Left lobe of liver (tissue), 2 donors: ENCODE measurements at regions not wholly inside any gene's neighbourhood (a gene's known extent, or its start where the extent isn't known, plus 50 kb on each side); places are given as distances from the start of the nearest gene placed in this dataset.
A peak's percentile ranks its signal among the peaks of the same experiment; 100 is the strongest.
"Not testable (repeated sequence)": the region's sequence is repeated elsewhere in the genome, so short reads cannot be mapped to it uniquely, and the experiment has no call there.

Experiments used
- ATAC-seq: fragments of 200-7000 bp; cut with Tn5 transposase; one replicate; pipeline ENCODE4 v1.9.1; 2020; ENCODE audit warnings: mild to moderate bottlenecking, moderate library complexity
- DNase-seq: peaks from one replicate; pipeline ENCODE4 v3.0.0-alpha.2; 2020; ENCODE audit warnings: low spot score
- donor health status: DM: no; HTN: no; CAD: no; lungs with moderate emphysema.
- donor health status: DM: no; HTN: yes; CAD: no.

DNA sequence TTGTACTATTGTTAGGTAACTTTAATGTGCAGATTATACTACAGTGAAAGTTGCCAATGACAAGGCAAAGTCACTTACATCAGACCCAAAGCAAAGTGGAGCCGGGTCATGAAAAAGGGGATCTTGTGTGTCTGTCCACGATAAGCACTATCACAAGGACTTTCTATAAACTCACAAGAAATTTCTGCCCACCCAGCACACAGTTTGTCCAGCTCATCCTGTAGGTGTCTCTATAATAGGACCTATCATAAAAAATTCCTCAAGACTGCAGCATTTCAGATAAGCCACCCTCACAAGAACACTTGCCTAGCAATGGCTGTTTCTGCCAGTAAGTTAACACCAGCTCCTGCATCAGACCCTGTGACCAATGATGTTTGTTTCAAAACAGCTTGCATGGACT is 335.9 kb downstream of the OR4F29 start:
- ATAC-seq, DNase-seq: not testable (repeated sequence)

DNA sequence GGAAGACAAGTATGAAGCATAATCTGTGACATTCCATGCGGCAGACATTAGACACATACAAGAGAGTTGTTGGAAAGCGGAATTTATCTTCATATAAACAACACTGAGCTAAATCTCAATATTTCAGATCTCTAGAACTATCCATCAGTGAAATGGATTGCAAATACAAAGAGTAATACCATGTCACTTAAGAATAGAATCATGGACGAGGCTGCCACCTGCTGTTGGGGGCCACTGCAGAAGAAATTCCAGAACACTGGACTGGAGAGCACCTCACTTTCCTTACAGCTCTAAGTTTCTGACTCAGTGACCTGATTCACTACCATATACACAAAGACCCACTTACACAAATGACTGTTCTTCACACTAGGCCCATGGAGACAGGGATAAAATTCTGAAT is 346.7 kb downstream of the OR4F29 start:
- DNase-seq, ATAC-seq: not testable (repeated sequence)

DNA sequence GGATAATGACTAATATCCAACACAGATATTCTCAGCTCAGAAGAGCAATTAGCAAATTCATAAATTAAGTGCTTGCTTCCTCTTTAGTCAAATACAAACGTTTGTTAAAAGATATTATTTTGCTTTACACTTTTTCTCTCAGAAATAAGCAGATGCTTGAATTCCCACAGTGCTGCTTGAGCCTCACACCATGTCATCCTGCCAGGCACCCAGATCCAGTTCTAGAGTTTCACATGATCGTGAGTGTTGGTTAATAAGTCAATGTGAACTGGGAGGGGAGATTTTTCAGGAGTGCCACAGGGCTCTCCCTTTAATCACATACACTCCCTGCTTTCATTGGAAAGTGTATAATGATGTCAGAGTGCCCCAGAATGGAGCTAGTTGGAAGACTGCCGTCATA is 352.0 kb downstream of the OR4F29 start:
- ATAC-seq, DNase-seq: not testable (repeated sequence)

DNA sequence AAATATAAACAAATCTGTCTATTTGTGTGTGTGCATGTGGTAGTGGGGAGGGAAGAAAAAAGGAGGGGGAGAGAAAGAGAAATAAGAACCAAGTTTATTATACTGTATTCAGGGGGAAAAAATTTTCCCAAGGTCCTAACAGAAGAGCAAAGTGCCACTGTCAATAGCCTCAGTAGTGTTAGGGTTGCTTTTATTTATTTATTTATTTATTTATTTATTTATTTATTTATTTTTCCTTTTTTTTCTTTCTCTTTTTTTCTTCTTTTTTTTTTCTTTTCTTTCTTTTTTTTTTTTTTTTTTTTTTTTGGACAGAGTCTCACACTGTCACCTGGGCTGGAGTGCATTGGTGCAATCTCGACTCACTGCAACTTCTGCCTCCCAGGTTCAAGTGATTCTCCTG is 352.7 kb downstream of the OR4F29 start:
- ATAC-seq, DNase-seq: not testable (repeated sequence)

DNA sequence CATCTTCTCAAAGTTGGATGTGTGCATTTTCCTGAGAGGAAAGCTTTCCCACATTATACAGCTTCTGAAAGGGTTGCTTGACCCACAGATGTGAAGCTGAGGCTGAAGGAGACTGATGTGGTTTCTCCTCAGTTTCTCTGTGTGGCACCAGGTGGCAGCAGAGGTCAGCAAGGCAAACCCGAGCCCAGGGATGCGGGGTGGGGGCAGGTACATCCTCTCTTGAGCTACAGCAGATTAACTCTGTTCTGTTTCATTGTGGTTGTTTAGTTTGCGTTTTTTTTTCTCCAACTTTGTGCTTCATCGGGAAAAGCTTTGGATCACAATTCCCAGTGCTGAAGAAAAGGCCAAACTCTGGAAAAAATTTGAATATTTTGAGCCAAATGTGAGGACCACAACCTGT is 360.2 kb downstream of the OR4F29 start:
- ATAC-seq, DNase-seq: not testable (repeated sequence)

DNA sequence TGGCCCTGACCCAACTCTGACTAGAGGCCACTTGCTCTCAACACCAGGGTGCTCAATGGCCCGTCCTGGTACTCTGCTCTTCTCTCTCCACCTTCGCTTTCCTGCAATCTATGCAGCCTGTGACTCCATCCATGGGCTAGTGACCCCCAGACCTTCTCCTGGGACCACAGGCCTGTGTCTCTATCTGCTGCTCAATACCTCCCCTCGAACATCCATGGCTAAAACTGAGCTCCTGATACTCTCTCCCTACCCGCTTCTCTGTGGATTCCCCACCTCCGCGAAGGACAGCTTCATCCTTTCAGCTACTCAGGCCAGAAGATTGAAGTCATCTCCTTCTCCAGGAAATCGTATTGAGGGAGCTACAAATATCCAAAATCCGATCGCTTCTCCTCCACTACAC is 363.4 kb downstream of the OR4F29 start:
- not testable (repeated sequence) for DNase-seq, ATAC-seq

DNA sequence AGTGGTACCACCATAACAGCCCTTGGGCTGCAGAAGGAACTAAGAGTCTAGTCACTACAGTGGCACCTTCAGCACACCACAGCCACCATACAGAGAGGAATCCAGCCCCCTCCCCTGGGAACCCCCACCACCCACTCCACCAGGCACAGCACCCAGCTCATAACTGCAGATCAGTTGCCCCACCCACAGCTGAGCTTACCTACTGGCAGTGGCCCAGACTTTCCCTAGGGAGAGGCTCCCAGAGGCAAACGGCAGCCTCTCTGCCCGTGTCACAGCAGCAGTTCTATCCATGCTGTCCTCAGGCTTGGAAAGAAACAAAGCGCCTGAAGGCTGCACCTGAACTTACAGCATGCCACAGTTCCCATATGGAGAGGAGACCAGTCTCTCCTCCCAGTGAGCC is 372.3 kb downstream of the OR4F29 start:
- not testable (repeated sequence) for ATAC-seq

DNA sequence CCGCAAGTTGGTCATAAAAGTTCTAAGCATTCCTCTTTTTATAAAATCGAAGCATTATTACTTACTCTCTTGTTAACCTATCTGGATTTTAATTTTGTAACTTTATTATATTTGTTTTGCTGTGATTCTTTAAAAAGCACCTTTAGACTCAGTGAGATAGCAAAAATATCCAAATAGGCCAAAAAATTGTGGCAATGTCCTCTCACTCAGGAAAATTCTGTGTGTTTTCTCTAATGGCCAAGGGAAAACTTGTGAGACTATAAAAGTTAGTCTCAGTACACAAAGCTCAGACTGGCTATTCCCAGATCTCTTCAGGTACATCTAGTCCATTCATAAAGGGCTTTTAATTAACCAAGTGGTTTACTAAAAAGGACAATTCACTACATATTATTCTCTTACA is 386.4 kb downstream of the OR4F29 start, which contains the start of gene OR4F5:
TSS of gene OR4F5 (plus strand) at position 301 of the 400 bp plus-strand sequence.
- not testable (repeated sequence) for ATAC-seq, DNase-seq

More for the DNA sequence above, 372.3 kb downstream of the OR4F29 start:
- DNase-seq = not testable (repeated sequence)

DNA sequence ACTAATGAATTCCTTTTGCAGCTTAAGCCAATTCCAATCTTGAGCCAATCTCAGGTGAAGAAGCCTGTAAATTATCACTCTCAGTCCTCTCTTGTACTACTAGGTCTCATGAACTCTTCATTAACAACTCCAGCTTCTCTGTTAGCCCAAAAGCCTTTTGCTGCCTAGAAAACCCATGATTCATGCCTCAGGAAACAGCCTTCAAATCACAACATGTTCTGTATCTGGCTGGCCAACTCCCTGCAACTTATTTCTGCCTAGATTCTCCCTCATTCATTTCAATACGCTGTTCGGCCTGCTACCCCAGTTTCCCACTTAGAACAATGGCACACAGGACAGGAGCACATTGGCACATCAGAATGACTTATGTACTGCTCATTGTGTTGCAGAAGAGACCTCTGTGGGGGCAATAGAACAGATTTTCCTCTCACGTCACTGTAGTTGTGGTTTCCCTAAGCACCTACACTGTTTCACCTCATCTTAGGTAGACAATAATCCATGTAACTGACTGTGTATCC is 395.4 kb downstream of the OR4F29 start:
- ATAC-seq, DNase-seq: not testable (repeated sequence)

DNA sequence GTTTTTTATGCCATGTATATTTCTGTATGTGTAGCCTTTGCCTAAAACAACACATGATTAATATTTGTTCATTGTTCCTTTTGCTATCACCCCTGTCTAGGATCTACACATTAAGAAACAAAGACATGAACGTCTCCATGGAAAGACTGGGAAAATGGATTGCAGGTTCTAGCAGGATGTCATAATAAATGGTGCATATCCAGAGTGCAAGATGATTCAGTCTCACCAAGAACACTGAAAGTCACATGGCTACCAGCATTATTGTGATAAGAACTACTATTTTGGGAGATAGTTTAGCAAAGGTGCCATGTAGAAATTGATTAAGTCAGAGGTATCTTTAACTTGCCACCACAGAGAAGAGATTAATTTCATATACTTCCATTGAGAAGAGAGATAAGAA is 398.3 kb downstream of the OR4F29 start:
- ATAC-seq, DNase-seq: not testable (repeated sequence)

DNA sequence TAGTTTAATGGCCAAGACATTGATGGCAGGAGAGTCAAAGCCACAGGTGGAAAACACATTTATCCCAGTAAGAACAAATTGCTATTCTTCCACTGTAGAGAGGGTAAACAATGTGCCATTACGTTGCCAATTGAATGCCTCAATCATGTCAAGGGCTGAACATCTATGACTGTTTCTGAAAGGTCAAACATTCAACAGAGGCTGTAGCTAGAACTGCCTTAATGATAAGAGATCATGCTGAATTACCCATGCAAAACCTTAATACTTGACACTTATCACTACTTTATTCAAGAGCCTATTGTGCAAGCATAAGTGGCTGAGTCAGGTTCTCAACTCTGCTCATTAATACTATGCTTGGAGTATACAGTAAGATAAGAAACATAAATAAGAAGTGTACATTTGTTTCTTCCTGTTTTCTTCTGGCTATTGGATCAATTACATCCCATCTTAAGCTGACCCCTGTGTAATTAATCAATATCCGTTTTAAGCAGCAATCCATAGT is 409.5 kb downstream of the OR4F29 start:
- not testable (repeated sequence) for ATAC-seq, DNase-seq

DNA sequence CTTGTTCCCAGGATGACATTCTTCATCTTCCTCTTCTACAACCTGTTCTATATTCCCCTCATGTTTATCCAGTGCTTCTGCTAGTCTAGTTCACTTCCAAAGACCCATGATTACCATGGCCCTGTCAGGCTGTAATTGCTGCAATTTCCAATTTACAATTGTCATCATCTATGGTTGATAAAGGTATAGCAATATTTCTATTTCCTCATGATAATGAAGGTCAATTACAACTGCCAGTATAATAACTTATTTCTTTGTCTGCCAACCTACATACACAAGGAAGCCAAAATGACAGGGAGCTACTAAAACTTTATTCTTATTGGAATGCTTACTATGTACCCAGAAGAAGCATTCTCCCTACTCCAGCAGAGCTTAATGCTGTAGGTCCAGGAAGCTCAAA is 410.3 kb downstream of the OR4F29 start:
- ATAC-seq, DNase-seq: not testable (repeated sequence)

DNA sequence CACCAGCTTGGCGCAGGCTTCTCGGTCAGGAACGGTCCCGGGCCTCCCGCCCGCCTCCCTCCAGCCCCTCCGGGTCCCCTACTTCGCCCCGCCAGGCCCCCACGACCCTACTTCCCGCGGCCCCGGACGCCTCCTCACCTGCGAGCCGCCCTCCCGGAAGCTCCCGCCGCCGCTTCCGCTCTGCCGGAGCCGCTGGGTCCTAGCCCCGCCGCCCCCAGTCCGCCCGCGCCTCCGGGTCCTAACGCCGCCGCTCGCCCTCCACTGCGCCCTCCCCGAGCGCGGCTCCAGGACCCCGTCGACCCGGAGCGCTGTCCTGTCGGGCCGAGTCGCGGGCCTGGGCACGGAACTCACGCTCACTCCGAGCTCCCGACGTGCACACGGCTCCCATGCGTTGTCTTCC is 422.3 kb downstream of the OR4F29 start:
- DNase-seq, ATAC-seq: not testable (repeated sequence)

DNA sequence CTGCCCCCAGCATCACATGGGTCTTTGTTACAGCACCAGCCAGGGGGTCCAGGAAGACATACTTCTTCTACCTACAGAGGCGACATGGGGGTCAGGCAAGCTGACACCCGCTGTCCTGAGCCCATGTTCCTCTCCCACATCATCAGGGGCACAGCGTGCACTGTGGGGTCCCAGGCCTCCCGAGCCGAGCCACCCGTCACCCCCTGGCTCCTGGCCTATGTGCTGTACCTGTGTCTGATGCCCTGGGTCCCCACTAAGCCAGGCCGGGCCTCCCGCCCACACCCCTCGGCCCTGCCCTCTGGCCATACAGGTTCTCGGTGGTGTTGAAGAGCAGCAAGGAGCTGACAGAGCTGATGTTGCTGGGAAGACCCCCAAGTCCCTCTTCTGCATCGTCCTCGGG is 434.2 kb downstream of the OR4F29 start:
- ATAC-seq = not testable (repeated sequence)
- DNase-seq = peak; percentile 45

DNA sequence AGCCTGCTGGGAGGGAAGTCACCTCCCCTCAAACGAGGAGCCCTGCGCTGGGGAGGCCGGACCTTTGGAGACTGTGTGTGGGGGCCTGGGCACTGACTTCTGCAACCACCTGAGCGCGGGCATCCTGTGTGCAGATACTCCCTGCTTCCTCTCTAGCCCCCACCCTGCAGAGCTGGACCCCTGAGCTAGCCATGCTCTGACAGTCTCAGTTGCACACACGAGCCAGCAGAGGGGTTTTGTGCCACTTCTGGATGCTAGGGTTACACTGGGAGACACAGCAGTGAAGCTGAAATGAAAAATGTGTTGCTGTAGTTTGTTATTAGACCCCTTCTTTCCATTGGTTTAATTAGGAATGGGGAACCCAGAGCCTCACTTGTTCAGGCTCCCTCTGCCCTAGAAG is 435.5 kb downstream of the OR4F29 start:
- ATAC-seq = not testable (repeated sequence)
- peak; percentile 26 for DNase-seq

DNA sequence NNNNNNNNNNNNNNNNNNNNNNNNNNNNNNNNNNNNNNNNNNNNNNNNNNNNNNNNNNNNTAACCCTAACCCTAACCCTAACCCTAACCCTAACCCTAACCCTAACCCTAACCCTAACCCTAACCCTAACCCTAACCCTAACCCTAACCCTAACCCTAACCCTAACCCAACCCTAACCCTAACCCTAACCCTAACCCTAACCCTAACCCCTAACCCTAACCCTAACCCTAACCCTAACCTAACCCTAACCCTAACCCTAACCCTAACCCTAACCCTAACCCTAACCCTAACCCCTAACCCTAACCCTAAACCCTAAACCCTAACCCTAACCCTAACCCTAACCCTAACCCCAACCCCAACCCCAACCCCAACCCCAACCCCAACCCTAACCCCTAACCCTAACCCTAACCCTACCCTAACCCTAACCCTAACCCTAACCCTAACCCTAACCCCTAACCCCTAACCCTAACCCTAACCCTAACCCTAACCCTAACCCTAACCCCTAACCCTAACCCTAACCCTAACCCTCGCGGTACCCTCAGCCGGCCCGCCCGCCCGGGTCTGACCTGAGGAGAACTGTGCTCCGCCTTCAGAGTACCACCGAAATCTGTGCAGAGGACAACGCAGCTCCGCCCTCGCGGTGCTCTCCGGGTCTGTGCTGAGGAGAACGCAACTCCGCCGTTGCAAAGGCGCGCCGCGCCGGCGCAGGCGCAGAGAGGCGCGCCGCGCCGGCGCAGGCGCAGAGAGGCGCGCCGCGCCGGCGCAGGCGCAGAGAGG is 441.3 kb downstream of the OR4F29 start:
- DNase-seq (peak; percentile 50), ATAC-seq (peak; percentile 55)
